Upper lobe of right lung (tissue), 1 donor: ENCODE measurements at regions not wholly inside any gene's neighbourhood (a gene's known extent, or its start where the extent isn't known, plus 50 kb on each side); places are given as distances from the start of the nearest gene placed in this dataset.

Experiments used
- ATAC-seq: fragments of 200-7000 bp; cut with Tn5 transposase; one replicate; pipeline ENCODE4 v1.9.1; 2020; ENCODE audit warnings: mild to moderate bottlenecking, moderate library complexity
- DNase-seq: peaks from one replicate; pipeline ENCODE4 v3.0.0-alpha.2; 2020
- H3K27ac ChIP-seq: fragments of 200-600 bp; one replicate; pipeline ENCODE4 v1.8.0; 2022
- H3K27me3 ChIP-seq: fragments of 200-600 bp; one replicate; pipeline ENCODE4 v1.8.0; 2022; ENCODE audit warnings: mild to moderate bottlenecking
- H3K36me3 ChIP-seq: fragments of 200-600 bp; one replicate; pipeline ENCODE4 v1.8.0; 2022
- H3K4me1 ChIP-seq: fragments of 200-600 bp; one replicate; pipeline ENCODE4 v1.8.0; 2022
- H3K4me3 ChIP-seq: fragments of 200-600 bp; one replicate; pipeline ENCODE4 v1.8.0; 2022; ENCODE audit warnings: mild to moderate bottlenecking
- H3K9me3 ChIP-seq: fragments of 200-600 bp; one replicate; pipeline ENCODE4 v1.8.0; 2022
- intact Hi-C: fragments of 100-400 bp; cut with DNase I; formaldehyde crosslinking; loops from one replicate; pipeline ENCODE4 v1.11.0; 2022
- TF ChIP-seq, protein P1 (sequence below): fragments of 200-600 bp; IDR thresholded peaks from one replicate; pipeline ENCODE4 v1.8.0; 2022; ENCODE audit warnings: antibody characterized with exemption
- donor health status: DM: no; HTN: yes; CAD: no; lungs with severe emphysema.

DNA sequence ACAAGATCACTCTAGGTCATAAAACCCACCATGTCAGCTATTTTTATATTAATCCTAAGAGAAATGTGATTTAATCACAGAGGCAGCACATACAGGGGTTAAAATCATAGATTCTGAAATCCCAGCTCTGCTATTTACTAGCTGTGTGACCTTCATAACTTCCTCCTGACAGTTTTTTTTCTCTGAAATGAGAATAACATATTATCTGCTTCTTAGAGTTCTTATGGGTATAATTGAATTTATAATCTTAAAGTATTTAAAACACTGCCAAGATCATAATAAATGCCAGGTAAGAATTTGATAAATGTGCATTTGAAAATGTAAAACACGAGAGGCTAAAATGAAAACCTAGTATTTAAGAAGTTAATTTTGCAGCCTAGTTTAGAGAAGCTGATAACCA, 722.9 kb downstream of the SLITRK6 start:
- ATAC-seq (no peak), DNase-seq (no peak)
- Histone ChIP-seq H3K9me3 (no peaks in the 10 kb centered on the region), H3K36me3 (no peaks in the 10 kb centered on the region), H3K4me3 (no peak overlapping the region), H3K27ac (no peak overlapping the region), H3K27me3 (no peaks in the 10 kb centered on the region), H3K4me1 (no peaks in the 10 kb centered on the region)
- intact Hi-C loops: no loop called here
- TF ChIP-seq, protein P1, sequence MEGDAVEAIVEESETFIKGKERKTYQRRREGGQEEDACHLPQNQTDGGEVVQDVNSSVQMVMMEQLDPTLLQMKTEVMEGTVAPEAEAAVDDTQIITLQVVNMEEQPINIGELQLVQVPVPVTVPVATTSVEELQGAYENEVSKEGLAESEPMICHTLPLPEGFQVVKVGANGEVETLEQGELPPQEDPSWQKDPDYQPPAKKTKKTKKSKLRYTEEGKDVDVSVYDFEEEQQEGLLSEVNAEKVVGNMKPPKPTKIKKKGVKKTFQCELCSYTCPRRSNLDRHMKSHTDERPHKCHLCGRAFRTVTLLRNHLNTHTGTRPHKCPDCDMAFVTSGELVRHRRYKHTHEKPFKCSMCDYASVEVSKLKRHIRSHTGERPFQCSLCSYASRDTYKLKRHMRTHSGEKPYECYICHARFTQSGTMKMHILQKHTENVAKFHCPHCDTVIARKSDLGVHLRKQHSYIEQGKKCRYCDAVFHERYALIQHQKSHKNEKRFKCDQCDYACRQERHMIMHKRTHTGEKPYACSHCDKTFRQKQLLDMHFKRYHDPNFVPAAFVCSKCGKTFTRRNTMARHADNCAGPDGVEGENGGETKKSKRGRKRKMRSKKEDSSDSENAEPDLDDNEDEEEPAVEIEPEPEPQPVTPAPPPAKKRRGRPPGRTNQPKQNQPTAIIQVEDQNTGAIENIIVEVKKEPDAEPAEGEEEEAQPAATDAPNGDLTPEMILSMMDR: no peak

DNA sequence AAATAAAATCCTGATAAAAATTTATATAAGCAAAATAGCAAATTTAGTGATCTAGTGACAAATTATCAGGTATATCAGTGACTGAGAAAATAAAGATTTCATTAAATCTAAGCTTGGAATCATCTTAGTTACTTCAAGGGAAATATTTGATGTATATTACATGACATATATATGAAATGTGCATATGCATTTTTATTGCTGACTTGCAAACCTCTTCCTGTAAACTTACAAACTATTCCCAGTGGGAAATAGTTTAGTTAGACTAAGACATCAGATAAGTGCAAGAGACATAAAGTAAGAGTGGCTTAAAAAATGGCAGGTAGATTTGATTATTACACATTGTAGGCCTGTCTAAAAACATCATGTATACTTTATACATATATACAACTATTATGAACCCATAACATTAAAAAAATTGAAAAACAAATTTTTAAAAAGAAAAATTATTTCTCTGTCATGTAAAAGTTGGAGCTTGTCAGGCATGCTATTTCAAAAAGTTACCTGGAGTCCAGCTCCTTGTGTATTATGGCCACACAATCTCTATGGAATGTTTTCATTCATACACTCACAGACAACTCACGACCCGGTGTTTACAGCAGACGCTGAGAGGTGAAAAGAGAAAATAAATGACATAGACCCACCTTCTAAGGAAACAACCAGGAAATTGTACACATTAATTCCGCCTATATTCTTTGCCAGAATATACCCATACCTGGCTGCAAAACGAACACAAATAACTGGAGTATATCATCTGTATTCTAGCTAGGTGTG, 724.5 kb downstream of the SLITRK6 start:
- intact Hi-C loops: no loop called here

DNA sequence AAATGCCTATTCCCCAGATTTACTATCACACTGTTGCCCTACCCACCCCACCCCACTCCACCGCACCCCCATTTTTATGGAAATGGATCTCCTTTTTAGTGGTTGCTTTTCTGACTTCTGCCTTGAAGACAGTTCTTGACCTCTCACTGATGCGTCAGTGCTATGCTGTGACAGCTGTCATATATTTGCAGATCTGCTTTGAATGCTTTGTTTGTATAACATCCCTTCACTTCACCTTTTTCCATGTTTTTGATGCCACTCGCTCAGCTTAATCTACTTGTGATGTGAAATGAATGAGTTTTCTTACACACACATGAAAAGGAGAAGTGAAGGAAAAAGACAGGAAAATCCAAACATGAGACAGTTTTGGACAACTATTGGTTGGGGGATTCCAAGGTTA, 731.0 kb downstream of the SLITRK6 start:
- no peaks in the 10 kb centered on the region for H3K36me3 ChIP-seq
- TF ChIP-seq, protein P1: no peak
- DNase-seq: no peak
- H3K27ac ChIP-seq: no peak overlapping the region
- no peak for ATAC-seq
- intact Hi-C loops: no loop called here
- no peak overlapping the region for H3K4me3 ChIP-seq
- H3K4me1 ChIP-seq: no peaks in the 10 kb centered on the region
- H3K9me3 ChIP-seq: no peaks in the 10 kb centered on the region
- no peaks in the 10 kb centered on the region for H3K27me3 ChIP-seq

More for the DNA sequence above, 724.5 kb downstream of the SLITRK6 start:
- Histone ChIP-seq H3K9me3 (no peaks in the 10 kb centered on the region), H3K27me3 (no peaks in the 10 kb centered on the region), H3K4me1 (no peaks in the 10 kb centered on the region), H3K36me3 (no peaks in the 10 kb centered on the region), H3K27ac (no peak overlapping the region), H3K4me3 (no peak overlapping the region)
- TF ChIP-seq, protein P1: no peak
- no peak for DNase-seq
- ATAC-seq: no peak

DNA sequence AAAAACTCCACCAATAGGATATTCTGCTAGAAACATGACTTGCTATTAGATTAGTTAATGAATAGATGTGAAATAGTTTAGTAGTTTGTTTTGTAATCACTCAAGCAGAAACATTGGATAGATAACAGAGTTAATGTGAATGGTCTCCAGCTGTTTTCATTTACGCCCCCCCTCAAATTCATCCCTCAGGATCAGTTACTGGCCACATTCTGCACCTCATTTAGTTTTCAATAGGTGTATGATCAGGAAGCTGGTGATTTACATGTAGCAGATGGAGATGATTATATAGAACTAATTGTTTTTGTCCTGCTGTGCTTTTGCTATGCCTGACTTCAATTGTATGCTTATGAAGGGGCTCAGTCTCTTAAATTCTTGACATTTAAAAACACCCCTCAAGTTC, 759.0 kb downstream of the SLITRK6 start:
- Histone ChIP-seq H3K9me3 (no peaks in the 10 kb centered on the region), H3K36me3 (no peaks in the 10 kb centered on the region), H3K27me3 (no peaks in the 10 kb centered on the region), H3K4me1 (no peaks in the 10 kb centered on the region), H3K27ac (no peak overlapping the region), H3K4me3 (no peak overlapping the region)
- intact Hi-C loops: no loop called here
- TF ChIP-seq, protein P1: no peak
- no peak for DNase-seq
- ATAC-seq: no peak

DNA sequence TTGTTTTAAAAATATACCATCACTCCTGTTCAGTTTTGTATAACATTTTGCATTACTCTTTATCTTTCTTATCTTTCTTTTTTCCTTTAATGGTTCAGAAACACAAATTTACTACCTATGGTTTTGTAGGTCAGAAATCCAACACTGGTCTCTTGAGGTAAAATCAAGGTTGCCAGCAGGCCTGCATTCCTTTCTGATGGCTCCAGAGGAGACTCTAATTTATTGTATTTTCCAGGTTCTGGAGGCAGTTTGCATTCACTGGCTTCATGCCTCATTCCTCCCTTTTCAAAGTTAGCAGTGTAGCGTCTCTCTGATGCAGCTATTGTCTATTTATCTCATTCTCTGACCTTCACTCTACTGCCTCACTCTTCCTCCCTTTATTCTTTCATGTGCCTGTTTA, 767.4 kb downstream of the SLITRK6 start:
- H3K36me3 ChIP-seq: no peaks in the 10 kb centered on the region
- H3K4me1 ChIP-seq: no peaks in the 10 kb centered on the region
- intact Hi-C loops: no loop called here
- TF ChIP-seq, protein P1: no peak
- ATAC-seq (no peak), DNase-seq (no peak)
- no peak overlapping the region for H3K4me3 ChIP-seq
- no peak overlapping the region for H3K27ac ChIP-seq
- no peaks in the 10 kb centered on the region for H3K27me3 ChIP-seq
- no peaks in the 10 kb centered on the region for H3K9me3 ChIP-seq

DNA sequence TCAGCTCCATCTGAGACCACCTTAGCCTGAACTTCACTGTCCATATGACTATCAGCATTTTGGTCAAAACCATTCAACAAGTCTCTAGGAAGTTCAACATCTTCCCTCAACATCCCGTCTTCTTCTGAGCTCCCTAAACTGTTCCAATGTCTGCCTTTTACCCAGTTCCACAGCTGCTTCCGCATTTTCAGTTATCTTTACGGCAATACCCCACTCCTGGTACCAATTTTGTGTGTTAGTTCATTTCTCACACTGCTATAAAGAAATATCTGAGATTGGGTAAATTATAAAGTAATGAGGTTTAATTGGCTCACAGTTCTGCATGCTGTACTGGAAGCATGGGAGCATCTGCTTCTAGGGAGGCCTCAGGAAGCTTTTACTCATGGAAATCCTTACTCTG, 771.2 kb downstream of the SLITRK6 start:
- Histone ChIP-seq H3K27ac (no peak overlapping the region), H3K36me3 (no peaks in the 10 kb centered on the region), H3K4me3 (no peak overlapping the region), H3K4me1 (no peaks in the 10 kb centered on the region), H3K9me3 (no peaks in the 10 kb centered on the region), H3K27me3 (no peaks in the 10 kb centered on the region)
- intact Hi-C loops: no loop called here
- TF ChIP-seq, protein P1: no peak
- ATAC-seq: no peak
- DNase-seq: no peak
